ENCODE measurements at regions not wholly inside any gene's neighbourhood (a gene's known extent, or its start where the extent isn't known, plus 50 kb on each side); places are given as distances from the start of the nearest gene placed in this dataset.

DNA sequence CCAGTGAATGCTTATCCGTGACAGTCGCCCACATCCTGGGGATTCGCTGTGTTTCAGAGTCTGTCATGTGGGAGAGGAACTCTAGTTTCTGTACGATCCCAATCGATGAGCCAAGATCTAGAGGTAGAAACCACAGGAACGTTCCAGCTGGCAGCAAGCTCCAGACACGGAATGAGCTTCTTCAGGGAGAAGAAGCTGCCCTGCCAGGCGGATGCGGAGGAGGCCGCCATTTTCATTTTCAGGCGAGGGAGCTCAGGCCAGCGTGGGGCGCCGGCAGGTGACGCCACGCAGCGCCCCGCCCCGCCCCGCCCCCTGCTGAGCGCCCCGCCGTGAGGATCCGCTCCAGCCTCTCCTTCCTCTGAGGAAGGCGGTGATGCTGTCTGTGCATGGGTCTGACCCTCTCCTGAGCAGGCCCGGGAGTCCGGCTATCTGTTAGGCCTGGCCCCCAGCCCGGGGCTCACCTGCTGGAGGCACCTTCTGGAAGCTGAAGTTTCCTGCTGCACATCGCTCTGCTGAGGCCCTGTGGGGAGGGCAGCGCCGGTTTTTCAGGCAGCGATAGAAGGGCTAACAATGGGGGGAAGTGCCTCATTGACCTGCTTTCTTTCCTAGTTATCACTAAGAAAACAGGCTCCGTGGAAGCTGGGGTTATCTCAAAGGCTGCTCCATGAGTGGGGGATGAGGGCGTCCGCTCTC is 147.5 kb downstream of the ERMARD start:
- no peak for DNase-seq

- DNase-seq, result no peak
Measured at GRCh38 chr6:169897601-169898358, 146.4 kb downstream of the ERMARD start.

GRCh38 chr6:169896826-169897456 is 145.5 kb downstream of the ERMARD start:
- no peak for DNase-seq

DNA sequence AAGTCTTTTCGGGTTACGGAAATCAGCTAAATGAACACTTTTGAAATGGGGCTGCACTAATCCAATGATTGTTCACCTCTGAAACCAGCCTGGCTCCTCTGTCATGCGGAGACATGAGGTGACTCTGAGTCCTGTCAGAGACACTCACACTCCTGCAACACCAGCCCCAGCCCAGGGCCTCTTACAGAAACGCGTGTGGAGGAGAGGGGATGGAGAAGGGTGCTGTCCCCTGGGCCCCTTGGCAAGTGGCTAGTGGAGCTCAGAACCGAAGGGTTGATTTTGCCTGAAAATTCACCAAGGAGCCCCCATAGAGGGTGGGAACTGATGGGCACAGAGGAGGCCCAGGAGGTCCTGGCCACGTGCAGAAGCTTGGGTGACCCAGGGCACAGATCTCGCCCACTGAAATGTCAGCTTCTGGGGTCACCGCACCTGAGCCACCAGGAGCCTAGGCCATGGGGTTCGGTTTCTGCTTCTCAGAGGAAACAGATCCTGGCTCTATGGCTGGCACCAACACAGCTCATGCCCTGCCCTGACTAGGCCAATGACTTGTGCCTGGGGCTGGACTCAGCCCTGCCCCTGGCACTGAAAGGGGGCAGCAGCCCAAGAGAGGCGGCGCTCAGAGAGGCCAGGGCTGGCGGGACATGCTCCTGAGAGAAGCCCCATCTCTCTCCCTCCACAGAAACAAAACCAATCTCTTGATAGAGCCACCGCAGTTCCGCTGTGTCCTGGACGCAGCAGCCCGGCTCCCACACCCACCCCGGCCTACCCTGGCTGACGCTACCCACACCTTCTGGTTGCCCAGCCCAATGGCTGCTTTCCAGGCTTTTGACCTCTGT is 144.7 kb downstream of the ERMARD start:
- DNase-seq, result no peak

DNA sequence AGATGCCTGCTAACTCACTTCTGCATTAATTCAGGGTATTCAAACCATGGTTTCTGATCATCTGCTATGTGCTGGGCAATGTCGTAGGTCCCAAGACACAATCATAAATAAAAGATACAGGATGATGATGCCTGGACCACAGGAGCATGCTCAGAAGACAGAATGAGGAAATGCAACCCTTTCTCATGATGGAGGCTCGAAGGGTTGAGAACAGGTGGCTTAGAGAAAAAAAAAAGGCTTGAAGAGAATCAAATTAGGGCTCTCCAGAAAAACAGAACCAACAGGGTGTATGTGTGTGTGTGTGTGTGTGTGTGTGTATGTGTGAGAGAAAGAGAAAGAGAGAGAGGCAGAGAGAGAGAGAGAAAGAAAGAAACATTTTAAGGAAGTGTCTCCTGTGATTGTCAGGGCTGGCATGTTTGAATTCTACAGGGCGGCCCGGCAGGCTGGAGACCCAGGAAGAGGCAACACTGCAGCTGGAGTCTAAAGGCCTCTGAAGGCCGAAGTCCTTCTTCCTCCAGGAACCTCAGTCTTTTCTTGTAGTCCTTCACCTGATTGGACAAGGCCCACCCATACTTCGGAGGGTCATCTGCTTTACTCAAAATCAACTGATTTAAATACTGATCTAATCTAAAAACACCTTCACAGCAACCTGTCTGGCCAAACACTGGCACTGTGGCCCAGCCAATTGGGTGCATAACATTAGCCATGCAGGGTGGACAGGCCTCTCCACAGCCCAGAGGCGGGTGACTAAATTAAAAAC is 143.8 kb downstream of the ERMARD start:
- no peak for DNase-seq

DNA sequence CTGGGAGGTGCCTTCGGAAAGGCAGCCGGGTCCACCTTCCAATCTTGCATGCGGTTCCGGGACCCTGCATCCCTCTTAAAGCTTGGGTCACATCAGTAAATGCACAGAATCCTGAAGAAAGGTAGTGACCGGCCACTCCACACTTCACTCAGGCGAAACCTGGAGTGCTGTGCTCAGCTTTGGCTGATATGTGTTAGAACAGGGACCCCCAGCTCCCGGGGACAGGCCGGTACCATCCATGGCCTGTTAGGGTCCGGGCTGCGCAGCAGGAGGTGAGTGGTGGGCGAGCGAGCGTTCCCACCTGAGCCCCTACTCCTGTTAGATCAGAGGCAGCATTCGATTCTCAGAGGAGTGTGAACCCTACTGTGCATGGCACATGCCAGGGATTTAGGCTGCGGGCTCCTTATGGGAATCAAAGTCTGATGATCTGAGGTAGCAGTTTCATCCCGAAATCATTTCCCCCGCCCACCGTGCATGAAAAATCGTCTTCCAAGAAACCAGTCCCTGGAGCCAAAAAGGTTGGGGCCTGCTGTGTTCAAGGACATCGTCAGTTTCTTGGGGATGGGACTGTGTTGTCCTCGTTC is 143.0 kb downstream of the ERMARD start:
- no peak for DNase-seq

GRCh38 chr6:169893624-169894023 is 142.2 kb downstream of the ERMARD start:
- DNase-seq, result no peak

GRCh38 chr6:169891846-169892245 is 140.4 kb downstream of the ERMARD start:
- DNase-seq, result no peak

- no peak for DNase-seq
Measured at GRCh38 chr6:169891421-169891820, 140.0 kb downstream of the ERMARD start.

DNA sequence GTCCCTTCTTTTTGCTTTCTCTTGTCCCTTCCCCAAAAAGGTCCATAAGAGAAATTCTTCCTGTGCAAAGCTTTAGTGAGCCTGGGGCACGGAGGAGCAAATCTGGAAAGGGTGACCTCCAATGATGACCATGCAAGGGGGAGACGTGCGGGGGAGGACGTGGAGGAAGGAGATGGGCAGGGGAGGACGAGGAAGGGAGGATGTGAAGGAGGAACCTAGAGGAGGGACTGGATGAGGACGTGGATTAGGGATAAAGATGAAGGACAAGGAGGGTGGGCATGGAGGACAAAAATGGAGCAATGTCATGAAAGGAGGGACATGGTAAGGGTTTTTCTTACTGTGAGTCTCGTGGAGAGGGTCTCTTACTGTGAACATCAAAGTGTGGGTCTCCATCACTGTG is 139.5 kb downstream of the ERMARD start:
- no peak for DNase-seq

DNA sequence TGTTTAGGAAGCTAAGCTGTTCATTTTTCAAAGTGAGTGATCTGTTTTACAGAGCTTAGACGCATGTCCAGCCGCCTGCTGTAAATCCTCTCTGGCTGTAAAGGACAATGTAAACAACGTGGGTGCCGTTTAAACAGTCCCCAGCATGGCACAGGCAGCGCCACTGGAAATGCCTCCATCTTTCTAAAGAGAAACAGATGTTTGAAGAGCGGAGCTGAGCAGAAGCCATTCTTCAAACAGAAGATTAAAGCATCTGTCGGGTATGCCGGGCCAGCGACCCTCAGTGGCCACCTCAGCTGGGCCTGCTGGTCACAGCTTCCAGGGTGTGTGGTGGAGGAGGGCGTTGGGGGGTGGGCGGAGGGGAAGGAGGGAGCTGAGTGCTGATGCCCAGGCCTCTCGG is 138.6 kb downstream of the ERMARD start:
- DNase-seq, result no peak

- DNase-seq, result no peak
Measured at GRCh38 chr6:169887529-169888140, 136.2 kb downstream of the ERMARD start.

DNA sequence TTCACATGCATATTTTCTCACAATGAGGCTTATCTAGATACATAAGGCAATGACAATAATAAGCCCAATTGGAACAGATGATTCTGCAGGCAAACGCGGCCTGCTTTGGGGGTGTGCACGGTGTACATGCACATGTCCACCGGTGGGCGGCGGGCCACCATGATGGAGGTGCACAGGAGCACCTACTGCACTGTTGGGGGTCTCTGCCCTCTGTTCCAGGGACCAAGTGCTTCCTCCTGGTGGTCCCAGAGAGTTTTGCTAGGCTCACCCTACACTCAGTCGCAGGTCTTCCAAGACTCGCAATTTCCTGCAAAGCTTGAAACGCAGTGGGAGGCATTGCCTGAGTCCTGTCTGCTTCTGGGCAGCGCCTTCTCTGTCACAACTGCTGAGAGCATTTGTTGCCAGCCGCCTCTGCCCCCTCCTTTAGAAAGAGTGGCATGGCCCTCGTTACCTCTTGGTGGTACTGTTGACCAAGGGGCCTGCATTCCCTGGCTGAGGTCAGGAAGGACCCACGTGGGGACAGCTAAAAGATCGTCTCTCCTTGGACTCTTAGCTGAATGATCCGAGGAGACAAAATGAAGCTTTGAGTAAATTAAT is 135.3 kb downstream of the ERMARD start:
- DNase-seq, result no peak

DNA sequence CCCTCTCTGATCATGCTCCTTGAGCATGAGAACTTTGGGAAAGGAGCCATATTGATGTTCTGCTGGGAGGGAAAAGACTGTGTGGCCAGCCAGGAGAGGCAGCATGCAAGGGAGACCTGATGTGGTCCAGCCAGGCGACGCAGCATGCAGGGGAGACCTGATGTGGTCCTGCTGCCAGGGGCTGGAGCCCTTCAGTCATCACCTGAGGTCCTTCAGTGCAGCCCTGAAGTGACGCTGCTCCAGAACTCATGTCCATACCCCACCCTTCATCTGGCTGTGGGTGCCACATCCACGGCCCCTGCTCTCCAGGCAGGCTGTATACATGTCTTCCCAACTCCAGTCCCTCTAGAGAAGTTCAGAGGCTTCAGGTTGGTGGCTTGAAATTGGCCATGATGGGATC is 134.4 kb downstream of the ERMARD start:
- no peak for DNase-seq

DNA sequence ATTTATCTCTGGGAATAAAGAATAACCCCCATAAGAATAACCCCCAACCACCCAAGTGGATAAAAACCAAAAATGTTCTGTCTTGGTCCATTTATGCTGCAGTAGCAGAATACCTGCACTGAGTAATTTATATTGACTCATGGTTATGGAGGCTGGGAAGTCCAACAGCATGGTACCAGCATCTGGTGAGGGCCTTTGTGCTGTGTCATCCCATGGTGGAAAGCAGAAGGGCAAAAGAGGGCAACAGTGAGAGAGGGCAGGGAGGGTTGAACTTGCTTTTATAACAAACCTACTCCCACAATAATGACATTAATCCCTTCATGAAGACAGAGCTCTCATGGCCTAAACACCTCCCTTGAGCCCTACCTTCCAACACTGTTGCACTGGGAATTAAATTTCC is 133.7 kb downstream of the ERMARD start:
- DNase-seq, result no peak

GRCh38 chr6:169884158-169884557 is 132.7 kb downstream of the ERMARD start:
- DNase-seq, result no peak

- no peak for DNase-seq
Measured at GRCh38 chr6:169883316-169883715, 131.9 kb downstream of the ERMARD start.

DNA sequence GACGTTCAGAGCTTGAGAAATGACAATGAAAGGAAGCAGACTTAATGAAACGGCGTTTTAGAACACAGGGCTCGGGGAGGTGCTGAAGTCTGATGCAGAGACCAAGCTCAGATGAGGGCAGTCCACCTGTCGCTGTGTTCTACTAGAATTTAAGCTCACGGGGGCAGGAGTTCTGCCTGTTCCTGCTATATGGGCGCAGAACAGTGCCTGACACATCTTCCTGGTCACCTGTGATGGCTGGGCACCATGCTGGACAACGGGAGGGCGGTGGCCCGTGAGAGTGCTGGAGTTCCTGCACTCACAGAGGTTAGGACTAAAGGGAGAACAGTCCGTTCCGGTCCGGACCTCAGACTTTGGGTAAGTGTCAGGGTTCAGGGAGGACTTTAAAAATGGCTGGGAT is 130.6 kb downstream of the ERMARD start:
- no peak for DNase-seq

- no peak for DNase-seq
Measured at GRCh38 chr6:169881398-169881797, 130.0 kb downstream of the ERMARD start.

GRCh38 chr6:169880516-169880915 is 129.1 kb downstream of the ERMARD start:
- DNase-seq, result no peak

- no peak for DNase-seq
Measured at GRCh38 chr6:169869301-169869700, 117.9 kb downstream of the ERMARD start.
